H1 (cell line): ENCODE measurements at regions not wholly inside any gene's neighbourhood (a gene's known extent, or its start where the extent isn't known, plus 50 kb on each side); places are given as distances from the start of the nearest gene placed in this dataset.

Experiments
- CTBP2 ChIP-seq: IDR thresholded peaks from 2 replicates; pipeline ENCODE4 v1.7.0; 2011; ENCODE audit warnings: borderline replicate concordance, mild to moderate bottlenecking, moderate library complexity, mixed read lengths, low read length; ENCODE audit not compliant: insufficient read depth, insufficient read length
- POLR2AphosphoS5 ChIP-seq: IDR thresholded peaks from 2 replicates; pipeline ENCODE4 v1.6.1; 2011; ENCODE audit warnings: low read depth, low read length
- TF ChIP-seq, protein P1 (sequence below): IDR thresholded peaks from 2 replicates; pipeline ENCODE4 v1.6.1; 2012; ENCODE audit warnings: low read length, inconsistent platforms

DNA sequence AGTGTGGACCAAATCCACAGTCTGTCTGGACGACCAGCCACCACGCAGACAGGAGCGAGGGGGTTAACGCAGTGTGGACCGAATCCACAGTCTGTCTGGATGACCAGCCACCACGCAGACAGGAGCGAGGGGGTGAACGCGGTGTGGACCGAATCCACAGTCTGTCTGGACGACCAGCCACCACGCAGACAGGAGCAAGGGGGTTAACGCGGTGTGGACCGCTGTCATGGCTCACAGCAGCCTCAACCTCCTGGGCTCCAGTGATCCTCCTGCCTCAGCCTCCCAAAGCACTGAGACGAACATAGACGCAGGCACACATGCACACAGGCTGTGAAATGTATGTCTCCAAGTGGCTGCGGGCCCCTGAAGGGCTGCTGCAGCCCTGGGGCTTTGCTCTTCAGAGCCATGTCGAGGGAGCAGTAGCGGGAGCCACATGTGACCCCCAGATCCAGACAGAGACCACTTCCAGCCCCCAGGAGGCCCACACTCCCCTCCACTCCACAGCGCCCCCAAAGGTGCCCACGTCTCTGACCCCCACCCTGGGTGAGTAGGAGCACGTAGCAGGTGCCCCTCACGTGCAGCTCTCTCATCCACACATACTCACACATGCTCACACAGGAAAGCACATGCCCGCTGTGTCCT, 98.1 kb downstream of the YTHDF1 start (continued):
- TF ChIP-seq CTBP2 (no peak), POLR2AphosphoS5 (no peak)
- TF ChIP-seq, protein P1, sequence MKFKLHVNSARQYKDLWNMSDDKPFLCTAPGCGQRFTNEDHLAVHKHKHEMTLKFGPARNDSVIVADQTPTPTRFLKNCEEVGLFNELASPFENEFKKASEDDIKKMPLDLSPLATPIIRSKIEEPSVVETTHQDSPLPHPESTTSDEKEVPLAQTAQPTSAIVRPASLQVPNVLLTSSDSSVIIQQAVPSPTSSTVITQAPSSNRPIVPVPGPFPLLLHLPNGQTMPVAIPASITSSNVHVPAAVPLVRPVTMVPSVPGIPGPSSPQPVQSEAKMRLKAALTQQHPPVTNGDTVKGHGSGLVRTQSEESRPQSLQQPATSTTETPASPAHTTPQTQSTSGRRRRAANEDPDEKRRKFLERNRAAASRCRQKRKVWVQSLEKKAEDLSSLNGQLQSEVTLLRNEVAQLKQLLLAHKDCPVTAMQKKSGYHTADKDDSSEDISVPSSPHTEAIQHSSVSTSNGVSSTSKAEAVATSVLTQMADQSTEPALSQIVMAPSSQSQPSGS: no peak
- TF ChIP-seq, all 59 proteins: peak for 0
